SK-N-SH (cell line): ENCODE measurements at regions not wholly inside any gene's neighbourhood (a gene's known extent, or its start where the extent isn't known, plus 50 kb on each side); places are given as distances from the start of the nearest gene placed in this dataset.

ENCODE experiments used
- CTCF ChIA-PET: fragments of 300-600, 350-600 bp; formaldehyde crosslinking; extraction: SDS; loops from one replicate; lab custom pipeline; 2021; lab: Yijun Ruan, JAX
- POLR2A ChIA-PET: fragments of 350-600 bp; sonication (Branson Sonifier 250); formaldehyde crosslinking; extraction: SDS; loops from one replicate; lab custom pipeline; 2020; ENCODE audit warnings: antibody characterized with exemption, inconsistent platforms; lab: Yijun Ruan, JAX
- DNase-seq: peaks from one replicate; pipeline ENCODE4 v3.0.0; 2012
- H2AFZ ChIP-seq: fragments of 200-600 bp; sonication (generic); 2 replicates; pipeline ENCODE4 v1.8.1; 2016; ENCODE audit warnings: antibody characterized with exemption, mild to moderate bottlenecking, low read depth
- H3F3A ChIP-seq: fragments of 200-600 bp; sonication (generic); replicated peaks from 2 replicates; pipeline ENCODE3; 2016; ENCODE audit warnings: antibody characterized with exemption, mild to moderate bottlenecking; ENCODE audit not compliant: insufficient read depth
- H3K27ac ChIP-seq, 2 experiments: fragments of 200-500 bp in 1 of 2; fragments of 200-600 bp in 1 of 2; sonication (Bioruptor generic) in 1 of 2; sonication (generic), shearing (Covaris generic) in 1 of 2; 2 replicates each; pipeline versions ENCODE4 v1.5.1 to v1.6.1; 2014 to 2016; ENCODE audit warnings: low read depth in 2 of 2, inconsistent platforms in 1 of 2, low read length in 1 of 2, mild to moderate bottlenecking in 1 of 2, mixed read lengths in 1 of 2
- H3K27me3 ChIP-seq: fragments of 200-600 bp; sonication (generic), shearing (Covaris generic); 2 replicates; pipeline ENCODE4 v1.6.1; 2016; ENCODE audit warnings: mixed run types; ENCODE audit not compliant: insufficient read depth
- H3K36me3 ChIP-seq, 2 experiments: fragments of 200-500 bp in 1 of 2; fragments of 200-600 bp in 1 of 2; sonication (Bioruptor generic) in 1 of 2; sonication (generic) in 1 of 2; replicated peaks in 1 of 2; 2 replicates each; pipeline versions ENCODE3 to v1.5.1; 2014 to 2016; ENCODE audit warnings: low read length in 1 of 2, mild to moderate bottlenecking in 1 of 2; ENCODE audit not compliant: insufficient read depth in 2 of 2, control insufficient read depth in 1 of 2
- H3K4me1 ChIP-seq, 2 experiments: fragments of 200-500 bp in 1 of 2; fragments of 200-600 bp in 1 of 2; sonication (Bioruptor generic) in 1 of 2; sonication (generic), shearing (Covaris generic) in 1 of 2; 2 replicates each; pipeline versions ENCODE4 v1.5.1 to v1.6.1; 2014 to 2016; ENCODE audit warnings: low read depth in 1 of 2, low read length in 1 of 2, mixed run types in 1 of 2; ENCODE audit not compliant: insufficient read depth in 2 of 2, control insufficient read depth in 1 of 2
- H3K4me2 ChIP-seq: fragments of 200-600 bp; sonication (generic), shearing (Covaris generic); 2 replicates; pipeline ENCODE4 v1.6.1; 2017; ENCODE audit warnings: mixed run types
- H3K4me3 ChIP-seq, 2 experiments: fragments of 200-500 bp in 1 of 2; fragments of 200-600 bp in 1 of 2; sonication (Bioruptor generic) in 1 of 2; sonication (generic), shearing (Covaris generic) in 1 of 2; 2 replicates each; pipeline versions ENCODE4 v1.5.1 to v1.8.1; 2014 to 2016; ENCODE audit warnings: low read depth in 2 of 2, inconsistent platforms in 1 of 2, low read length in 1 of 2, mild to moderate bottlenecking in 1 of 2, mixed read lengths in 1 of 2, moderate library complexity in 1 of 2
- H3K79me2 ChIP-seq: fragments of 200-600 bp; sonication (generic); 2 replicates; pipeline ENCODE4 v1.8.1; 2017; ENCODE audit warnings: mild to moderate bottlenecking; ENCODE audit not compliant: insufficient read depth
- H3K9ac ChIP-seq: fragments of 200-600 bp; sonication (generic); 2 replicates; pipeline ENCODE4 v1.6.1; 2017; ENCODE audit warnings: mixed run types
- H3K9me2 ChIP-seq: fragments of 200-600 bp; sonication (generic); 2 replicates; pipeline ENCODE4 v1.6.1; 2017; ENCODE audit warnings: mixed run types
- H3K9me3 ChIP-seq: fragments of 200-600 bp; sonication (generic); 2 replicates; pipeline ENCODE4 v1.6.1; 2017; ENCODE audit warnings: mixed run types, mild to moderate bottlenecking, moderate library complexity
- H4K20me1 ChIP-seq: fragments of 200-600 bp; sonication (generic); 2 replicates; pipeline ENCODE4 v1.6.1; 2017; ENCODE audit warnings: mild to moderate bottlenecking, mixed run types; ENCODE audit not compliant: insufficient read depth
- CHD2 ChIP-seq: fragments of 150-350 bp; IDR thresholded peaks from 2 replicates; pipeline ENCODE4 v1.6.1; 2018; ENCODE audit warnings: low read length; ENCODE audit not compliant: partially characterized antibody
- ELF1 ChIP-seq: IDR thresholded peaks from 2 replicates; pipeline ENCODE4 v1.4.0; 2012
- EP300 ChIP-seq, 2 experiments: IDR thresholded peaks; 2 replicates each; pipeline versions ENCODE4 v1.4.0 to v1.6.1; 2012; ENCODE audit warnings: borderline replicate concordance in 1 of 2, low read depth in 1 of 2, low read length in 1 of 2
- EZH2phosphoT487 ChIP-seq: fragments of 200-600 bp; sonication (generic); IDR thresholded peaks from 2 replicates; pipeline ENCODE4 v1.6.1; 2017; ENCODE audit warnings: low read depth, mixed run types, mild to moderate bottlenecking, antibody characterized with exemption, moderate library complexity, borderline replicate concordance
- FOXJ3 ChIP-seq: sonication (generic); formaldehyde crosslinking; IDR thresholded peaks from 2 replicates; pipeline ENCODE4 v1.5.1; 2020; ENCODE audit warnings: mild to moderate bottlenecking, missing genetic modification reagents
- FOXM1 ChIP-seq: IDR thresholded peaks from 2 replicates; pipeline ENCODE4 v1.4.0; 2012; ENCODE audit warnings: low read depth, mild to moderate bottlenecking
- GABPA ChIP-seq: IDR thresholded peaks from 2 replicates; pipeline ENCODE4 v1.4.0; 2012; ENCODE audit warnings: low read depth, mild to moderate bottlenecking
- GATA2 ChIP-seq: sonication (generic); formaldehyde crosslinking; IDR thresholded peaks from 2 replicates; pipeline ENCODE4 v1.5.0; 2020; ENCODE audit warnings: mild to moderate bottlenecking, missing genetic modification reagents
- MXI1 ChIP-seq: IDR thresholded peaks from 2 replicates; pipeline ENCODE4 v1.6.1; 2012; ENCODE audit warnings: mild to moderate bottlenecking, low read depth, low read length, improper control_type of control experiment
- NRF1 ChIP-seq: IDR thresholded peaks from 2 replicates; pipeline ENCODE4 v1.6.1; 2012; ENCODE audit warnings: low read depth, mild to moderate bottlenecking, low read length
- POLR2AphosphoS5 ChIP-seq: IDR thresholded peaks from 2 replicates; pipeline ENCODE4 v1.6.1; 2012; ENCODE audit warnings: low read depth, low read length
- RAD21 ChIP-seq: IDR thresholded peaks from 2 replicates; pipeline ENCODE4 v1.6.1; 2012; ENCODE audit warnings: mild to moderate bottlenecking, low read length
- RCOR1 ChIP-seq: fragments of 150-350 bp; IDR thresholded peaks from 2 replicates; pipeline ENCODE4 v1.6.1; 2017; ENCODE audit warnings: antibody characterized with exemption, low read length
- RXRA ChIP-seq: IDR thresholded peaks from 2 replicates; pipeline ENCODE4 v1.4.0; 2012; ENCODE audit warnings: low read depth, mild to moderate bottlenecking, borderline replicate concordance
- SIN3A ChIP-seq: IDR thresholded peaks from 2 replicates; pipeline ENCODE4 v1.6.1; 2012; ENCODE audit warnings: low read depth, mild to moderate bottlenecking, low read length, moderate library complexity, borderline replicate concordance
- SMC3 ChIP-seq: IDR thresholded peaks from 2 replicates; pipeline ENCODE4 v1.6.1; 2012; ENCODE audit warnings: low read depth, low read length, improper control_type of control experiment
- YY1 ChIP-seq: IDR thresholded peaks from 2 replicates; pipeline ENCODE4 v1.4.0; 2012; ENCODE audit warnings: low read depth, mild to moderate bottlenecking
- WGBS: methylation state at CpG from one replicate; pipeline ENCODE4 v1.1.6; 2017; ENCODE audit warnings: low lambda C conversion rate; 5-methylcytosine and 5-hydroxymethylcytosine counted together
- TF ChIP-seq, protein P1 (sequence below): fragments of 150-350 bp; IDR thresholded peaks from 2 replicates; pipeline ENCODE4 v1.6.1; 2017; ENCODE audit warnings: antibody characterized with exemption, low read length, low read depth, borderline replicate concordance
- TF ChIP-seq, protein P2 (sequence below): IDR thresholded peaks from 2 replicates; pipeline ENCODE4 v1.6.1; 2012; ENCODE audit warnings: mild to moderate bottlenecking, low read depth, low read length, moderate library complexity
- TF ChIP-seq, protein P3 (sequence below): IDR thresholded peaks from 2 replicates; pipeline ENCODE4 v1.4.0; 2012; ENCODE audit warnings: low read depth, borderline replicate concordance

DNA sequence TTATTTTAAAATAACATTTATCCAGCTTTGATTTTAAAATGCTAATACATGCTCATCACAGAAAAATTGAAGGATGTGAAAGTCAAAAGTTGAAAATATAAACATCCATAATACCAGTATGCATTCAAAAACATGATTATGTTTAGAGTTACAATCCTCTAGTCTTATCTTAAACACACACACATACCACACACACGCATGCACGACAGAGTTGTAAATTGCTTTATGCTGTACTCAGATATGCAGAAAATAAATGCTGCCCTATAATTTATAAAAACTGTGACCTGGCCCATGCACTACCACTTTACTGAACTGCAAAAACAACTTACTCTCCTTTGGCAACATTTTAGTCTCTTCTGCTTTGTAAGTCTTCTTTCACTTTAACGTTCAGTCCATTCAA is 793.0 kb upstream of the FANCL start:
- no peaks in the 10 kb centered on the region for H3K79me2 ChIP-seq
- CTCF ChIA-PET: interaction anchor here (1.1 kb wide), 1 partner anchor 9 kb away, joined by 3 read pairs; no protein-coding TSS in a partner anchor
- H3K36me3 ChIP-seq: no peaks in the 10 kb centered on the region
- 33% methylated on average over 3 of the region's 3 CpGs for WGBS
- DNase-seq: no peak
- H3K4me1 ChIP-seq: no peaks in the 10 kb centered on the region
- no peaks in the 10 kb centered on the region for H3K27me3 ChIP-seq
- no peak overlapping the region for H2AFZ ChIP-seq
- no peak overlapping the region for H3K4me2 ChIP-seq
- POLR2A ChIA-PET: no interaction called here
- no peaks in the 10 kb centered on the region for H3K9me2 ChIP-seq
- H3K27ac ChIP-seq: no peak overlapping the region
- H4K20me1 ChIP-seq: no peaks in the 10 kb centered on the region
- no peak overlapping the region for H3K9ac ChIP-seq
- H3F3A ChIP-seq: no peaks in the 10 kb centered on the region
- TF ChIP-seq, protein P1, sequence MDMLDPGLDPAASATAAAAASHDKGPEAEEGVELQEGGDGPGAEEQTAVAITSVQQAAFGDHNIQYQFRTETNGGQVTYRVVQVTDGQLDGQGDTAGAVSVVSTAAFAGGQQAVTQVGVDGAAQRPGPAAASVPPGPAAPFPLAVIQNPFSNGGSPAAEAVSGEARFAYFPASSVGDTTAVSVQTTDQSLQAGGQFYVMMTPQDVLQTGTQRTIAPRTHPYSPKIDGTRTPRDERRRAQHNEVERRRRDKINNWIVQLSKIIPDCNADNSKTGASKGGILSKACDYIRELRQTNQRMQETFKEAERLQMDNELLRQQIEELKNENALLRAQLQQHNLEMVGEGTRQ: no peak
- TF ChIP-seq SMC3 (no peak), RCOR1 (no peak), MXI1 (no peak), NRF1 (no peak), RXRA (no peak), CHD2 (no peak), EZH2phosphoT487 (no peak), SIN3A (no peak)
- no peak overlapping the region for H3K4me3 ChIP-seq
- H3K9me3 ChIP-seq: no peaks in the 10 kb centered on the region

DNA sequence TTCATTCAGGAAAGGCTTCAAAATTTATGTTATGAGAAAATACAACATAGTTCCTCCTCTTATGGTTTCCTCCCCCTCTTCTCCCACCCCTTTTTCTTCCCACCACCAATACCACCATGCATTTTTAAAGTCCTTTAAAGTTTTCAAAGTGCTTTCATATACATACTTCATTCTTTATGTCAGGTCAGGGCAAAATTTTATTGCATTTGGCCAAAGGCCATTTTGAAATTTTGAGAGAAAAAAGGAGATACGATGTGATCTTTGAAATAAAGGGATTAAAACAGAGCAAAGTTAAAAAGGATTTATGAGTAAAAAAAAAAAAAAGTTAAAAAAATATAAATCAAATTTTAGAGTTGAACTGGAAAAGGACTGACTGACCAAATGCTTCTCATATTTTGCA is 792.5 kb upstream of the FANCL start:
- Histone ChIP-seq H2AFZ (no peak overlapping the region), H3K36me3 (no peaks in the 10 kb centered on the region), H3K4me2 (no peak overlapping the region), H3K27me3 (no peaks in the 10 kb centered on the region), H3F3A (no peaks in the 10 kb centered on the region), H3K4me3 (no peak overlapping the region), H3K9me2 (no peaks in the 10 kb centered on the region), H4K20me1 (no peaks in the 10 kb centered on the region), H3K79me2 (no peaks in the 10 kb centered on the region), H3K9ac (no peak overlapping the region), H3K9me3 (no peaks in the 10 kb centered on the region), H3K4me1 (no peaks in the 10 kb centered on the region), H3K27ac (no peak overlapping the region)
- CTCF ChIA-PET: no interaction called here
- 28% methylated on average over 1 of the region's 1 CpG for WGBS
- no peak for DNase-seq
- POLR2A ChIA-PET: no interaction called here
- TF ChIP-seq FOXJ3 (CRISPR knock-in tag): no peak
- TF ChIP-seq CHD2: no peak
- no peak for TF ChIP-seq EZH2phosphoT487
- TF ChIP-seq EP300 (IDR thresholded peaks at IDR 0.05; ENCODE audit: borderline replicate concordance in 1 of 2, low read depth in 1 of 2, low read length in 1 of 2): no peak
- TF ChIP-seq, all 33 proteins: peak for 0

DNA sequence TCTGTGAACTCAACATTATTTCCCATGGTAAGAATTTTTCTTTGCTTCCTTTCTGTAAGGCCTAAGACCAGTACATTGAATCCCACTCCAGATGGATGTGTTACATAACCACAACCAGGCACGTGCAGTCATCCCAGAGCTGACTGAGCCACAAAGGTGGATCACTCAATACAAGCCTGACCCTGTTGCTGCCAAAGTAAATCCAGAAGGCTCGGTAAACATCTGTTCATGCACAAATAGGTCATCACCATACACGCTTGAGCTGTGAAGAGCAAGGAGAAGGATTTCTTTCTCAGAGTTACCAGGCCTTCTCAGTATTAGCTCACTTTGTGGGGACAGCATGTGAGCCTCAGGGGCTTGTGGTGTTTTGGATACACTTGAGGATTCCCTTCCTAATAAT is 791.4 kb upstream of the FANCL start:
- 18% methylated on average over 1 of the region's 3 CpGs for WGBS
- no peak for TF ChIP-seq GATA2 (CRISPR knock-in tag)
- TF ChIP-seq POLR2AphosphoS5: no peak
- TF ChIP-seq ELF1: no peak
- TF ChIP-seq RCOR1: no peak
- TF ChIP-seq, protein P2, sequence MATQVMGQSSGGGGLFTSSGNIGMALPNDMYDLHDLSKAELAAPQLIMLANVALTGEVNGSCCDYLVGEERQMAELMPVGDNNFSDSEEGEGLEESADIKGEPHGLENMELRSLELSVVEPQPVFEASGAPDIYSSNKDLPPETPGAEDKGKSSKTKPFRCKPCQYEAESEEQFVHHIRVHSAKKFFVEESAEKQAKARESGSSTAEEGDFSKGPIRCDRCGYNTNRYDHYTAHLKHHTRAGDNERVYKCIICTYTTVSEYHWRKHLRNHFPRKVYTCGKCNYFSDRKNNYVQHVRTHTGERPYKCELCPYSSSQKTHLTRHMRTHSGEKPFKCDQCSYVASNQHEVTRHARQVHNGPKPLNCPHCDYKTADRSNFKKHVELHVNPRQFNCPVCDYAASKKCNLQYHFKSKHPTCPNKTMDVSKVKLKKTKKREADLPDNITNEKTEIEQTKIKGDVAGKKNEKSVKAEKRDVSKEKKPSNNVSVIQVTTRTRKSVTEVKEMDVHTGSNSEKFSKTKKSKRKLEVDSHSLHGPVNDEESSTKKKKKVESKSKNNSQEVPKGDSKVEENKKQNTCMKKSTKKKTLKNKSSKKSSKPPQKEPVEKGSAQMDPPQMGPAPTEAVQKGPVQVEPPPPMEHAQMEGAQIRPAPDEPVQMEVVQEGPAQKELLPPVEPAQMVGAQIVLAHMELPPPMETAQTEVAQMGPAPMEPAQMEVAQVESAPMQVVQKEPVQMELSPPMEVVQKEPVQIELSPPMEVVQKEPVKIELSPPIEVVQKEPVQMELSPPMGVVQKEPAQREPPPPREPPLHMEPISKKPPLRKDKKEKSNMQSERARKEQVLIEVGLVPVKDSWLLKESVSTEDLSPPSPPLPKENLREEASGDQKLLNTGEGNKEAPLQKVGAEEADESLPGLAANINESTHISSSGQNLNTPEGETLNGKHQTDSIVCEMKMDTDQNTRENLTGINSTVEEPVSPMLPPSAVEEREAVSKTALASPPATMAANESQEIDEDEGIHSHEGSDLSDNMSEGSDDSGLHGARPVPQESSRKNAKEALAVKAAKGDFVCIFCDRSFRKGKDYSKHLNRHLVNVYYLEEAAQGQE: no peak
- no peak for TF ChIP-seq YY1
- TF ChIP-seq RXRA: no peak
- no peak for TF ChIP-seq RAD21
- no peak for TF ChIP-seq FOXM1
- TF ChIP-seq GABPA: no peak
- TF ChIP-seq, protein P3, sequence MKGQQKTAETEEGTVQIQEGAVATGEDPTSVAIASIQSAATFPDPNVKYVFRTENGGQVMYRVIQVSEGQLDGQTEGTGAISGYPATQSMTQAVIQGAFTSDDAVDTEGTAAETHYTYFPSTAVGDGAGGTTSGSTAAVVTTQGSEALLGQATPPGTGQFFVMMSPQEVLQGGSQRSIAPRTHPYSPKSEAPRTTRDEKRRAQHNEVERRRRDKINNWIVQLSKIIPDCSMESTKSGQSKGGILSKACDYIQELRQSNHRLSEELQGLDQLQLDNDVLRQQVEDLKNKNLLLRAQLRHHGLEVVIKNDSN: no peak

More for the DNA sequence above, 791.4 kb upstream of the FANCL start:
- no peaks in the 10 kb centered on the region for H3K27me3 ChIP-seq
- H3K9me3 ChIP-seq: no peaks in the 10 kb centered on the region
- no peaks in the 10 kb centered on the region for H3F3A ChIP-seq
- no peaks in the 10 kb centered on the region for H3K9me2 ChIP-seq
- no peak overlapping the region for H3K9ac ChIP-seq
- DNase-seq: no peak
- no peaks in the 10 kb centered on the region for H3K36me3 ChIP-seq
- H4K20me1 ChIP-seq: no peaks in the 10 kb centered on the region
- no peaks in the 10 kb centered on the region for H3K4me1 ChIP-seq
- H3K4me2 ChIP-seq: no peak overlapping the region
- no peaks in the 10 kb centered on the region for H3K79me2 ChIP-seq
- H2AFZ ChIP-seq: no peak overlapping the region
- no peak overlapping the region for H3K4me3 ChIP-seq
- no peak overlapping the region for H3K27ac ChIP-seq
- POLR2A ChIA-PET: no interaction called here
- CTCF ChIA-PET: no interaction called here
